ENCODE measurements at regions not wholly inside any gene's neighbourhood (a gene's known extent, or its start where the extent isn't known, plus 50 kb on each side); places are given as distances from the start of the nearest gene placed in this dataset.

GRCh38 chr11:122214567-122214966 is 98.6 kb upstream of the BLID start:
- H3K9ac ChIP-seq: no peak overlapping the region
- H3K4me1 Mint-ChIP-seq: peaks cover 70% of the 10 kb centered on the region
- no peak overlapping the region for H3K4me2 ChIP-seq

GRCh38 chr11:122214080-122214479 is 98.1 kb upstream of the BLID start:
- no peaks in the 10 kb centered on the region for H3K27me3 ChIP-seq
- no peak overlapping the region for H3K27ac Mint-ChIP-seq
- H3K9me3 ChIP-seq (ENCODE audit: low read depth): no peaks in the 10 kb centered on the region
- peaks cover 7% of the 10 kb centered on the region for H3K4me1 ChIP-seq
- H3K36me3 Mint-ChIP-seq: peaks cover 6% of the 10 kb centered on the region
- DNase-seq (ENCODE audit: low spot score): no peak
- H3K36me3 ChIP-seq: no peaks in the 10 kb centered on the region
- no peak overlapping the region for H3K4me2 ChIP-seq
- no peaks in the 10 kb centered on the region for H4K20me1 ChIP-seq (ENCODE audit: low read depth)
- TF ChIP-seq EZH2 (IDR thresholded peaks at IDR 0.05) (no peak), CTCF (IDR thresholded peaks at IDR 0.05) (no peak), EZH2phosphoT487 (IDR thresholded peaks at IDR 0.05) (no peak)
- H3K9me3 Mint-ChIP-seq: no peaks in the 10 kb centered on the region
- H3K4me3 Mint-ChIP-seq: no peak overlapping the region
- H3F3A ChIP-seq (ENCODE audit: low read depth): no peaks in the 10 kb centered on the region
- H2AFZ ChIP-seq (replicated peaks): no peak overlapping the region
- H3K4me3 ChIP-seq: no peak overlapping the region
- no peak overlapping the region for H3K9ac ChIP-seq
- peaks cover 3% of the 10 kb centered on the region for H3K27me3 Mint-ChIP-seq (ENCODE audit: insufficient read depth, low read depth)
- no peaks in the 10 kb centered on the region for H3K79me2 ChIP-seq (ENCODE audit: low read depth)
- no peak overlapping the region for H3K27ac ChIP-seq
- H3K4me1 Mint-ChIP-seq: peaks cover 66% of the 10 kb centered on the region

More at GRCh38 chr11:122214567-122214966, 98.6 kb upstream of the BLID start:
- Histone ChIP-seq H3K4me3 (no peak overlapping the region), H3K36me3 (no peaks in the 10 kb centered on the region), H3K27ac (no peak overlapping the region), H3K79me2 (ENCODE audit: low read depth) (no peaks in the 10 kb centered on the region), H2AFZ (replicated peaks) (no peak overlapping the region), H3K9me3 (ENCODE audit: low read depth) (no peaks in the 10 kb centered on the region), H3F3A (ENCODE audit: low read depth) (no peaks in the 10 kb centered on the region), H3K27me3 (no peaks in the 10 kb centered on the region), H3K4me1 (peaks cover 7% of the 10 kb centered on the region), H4K20me1 (ENCODE audit: low read depth) (no peaks in the 10 kb centered on the region)
- DNase-seq (ENCODE audit: low spot score): no peak
- peaks cover 6% of the 10 kb centered on the region for H3K36me3 Mint-ChIP-seq
- TF ChIP-seq CTCF (IDR thresholded peaks at IDR 0.05) (no peak), EZH2phosphoT487 (IDR thresholded peaks at IDR 0.05) (no peak), EZH2 (IDR thresholded peaks at IDR 0.05) (no peak)
- H3K9me3 Mint-ChIP-seq: no peaks in the 10 kb centered on the region
- peaks cover 3% of the 10 kb centered on the region for H3K27me3 Mint-ChIP-seq (ENCODE audit: insufficient read depth, low read depth)
- H3K27ac Mint-ChIP-seq: no peak overlapping the region
- H3K4me3 Mint-ChIP-seq: no peak overlapping the region

GRCh38 chr11:122213171-122213570 is 97.2 kb upstream of the BLID start:
- Mint-ChIP-seq H3K4me3 (no peak overlapping the region), H3K36me3 (peaks cover 6% of the 10 kb centered on the region), H3K9me3 (no peaks in the 10 kb centered on the region), H3K27me3 (ENCODE audit: insufficient read depth, low read depth) (peaks cover 3% of the 10 kb centered on the region), H3K27ac (peak overlapping the region; percentile 51), H3K4me1 (peaks cover 63% of the 10 kb centered on the region)
- H3K79me2 ChIP-seq (ENCODE audit: low read depth): no peaks in the 10 kb centered on the region
- H3K9ac ChIP-seq: no peak overlapping the region
- no peaks in the 10 kb centered on the region for H3K27me3 ChIP-seq
- no peaks in the 10 kb centered on the region for H3F3A ChIP-seq (ENCODE audit: low read depth)
- no peak overlapping the region for H2AFZ ChIP-seq (replicated peaks)
- DNase-seq (ENCODE audit: low spot score): no peak
- peaks cover 7% of the 10 kb centered on the region for H3K4me1 ChIP-seq
- H3K4me2 ChIP-seq: no peak overlapping the region
- TF ChIP-seq EZH2 (IDR thresholded peaks at IDR 0.05): no peak
- no peak for TF ChIP-seq EZH2phosphoT487 (IDR thresholded peaks at IDR 0.05)
- TF ChIP-seq CTCF (IDR thresholded peaks at IDR 0.05): no peak
- no peaks in the 10 kb centered on the region for H4K20me1 ChIP-seq (ENCODE audit: low read depth)
- H3K9me3 ChIP-seq (ENCODE audit: low read depth): no peaks in the 10 kb centered on the region
- no peak overlapping the region for H3K4me3 ChIP-seq
- H3K27ac ChIP-seq: no peak overlapping the region
- no peaks in the 10 kb centered on the region for H3K36me3 ChIP-seq
